Uterus (tissue), 3 donors: ENCODE measurements at regions not wholly inside any gene's neighbourhood (a gene's known extent, or its start where the extent isn't known, plus 50 kb on each side); places are given as distances from the start of the nearest gene placed in this dataset.
A peak's percentile ranks its signal among the peaks of the same experiment; 100 is the strongest.

Experiments used
- DNase-seq, 2 donors: peaks; one replicate each; pipeline ENCODE4 v3.0.0-alpha.2; 2019 to 2020
- H3K27ac ChIP-seq, 2 donors: fragments of 200-600 bp; sonication (generic); 1 replicate in 1 of 2; 2 replicates in 1 of 2; pipeline ENCODE4 v1.5.1; 2016 to 2018
- H3K27me3 ChIP-seq, 2 donors: fragments of 200-600 bp; sonication (generic); one replicate each; pipeline ENCODE4 v1.5.1; 2018 to 2019; ENCODE audit warnings: control low read depth in 1 of 2
- H3K36me3 ChIP-seq, 2 donors: fragments of 200-600 bp; sonication (generic); one replicate each; pipeline ENCODE4 v1.5.1; 2019; ENCODE audit warnings: control low read depth in 1 of 2
- H3K4me1 ChIP-seq, 2 donors: fragments of 200-600 bp; sonication (generic); one replicate each; pipeline ENCODE4 v1.5.1; 2018 to 2019; ENCODE audit warnings: control low read depth in 1 of 2
- H3K4me3 ChIP-seq, 2 donors: fragments of 200-600 bp; sonication (generic); 1 replicate in 1 of 2; 2 replicates in 1 of 2; pipeline ENCODE4 v1.5.1; 2018 to 2019; ENCODE audit warnings: mild to moderate bottlenecking in 1 of 2
- H3K9me3 ChIP-seq, 2 donors: fragments of 200-600 bp; sonication (generic); one replicate each; pipeline ENCODE4 v1.5.1; 2019; ENCODE audit warnings: control low read depth in 1 of 2
- CTCF ChIP-seq, 4 experiments: fragments of 200-600 bp in 2 of 4; fragments of 450-650 bp in 2 of 4; sonication (generic) in 2 of 4; IDR thresholded peaks; one replicate each; pipeline ENCODE4 v1.5.1; 2016 to 2019; ENCODE audit warnings: antibody characterized with exemption in 4 of 4, mild to moderate bottlenecking in 2 of 4, moderate library complexity in 1 of 4
- POLR2A ChIP-seq, 2 donors: fragments of 450-650 bp; IDR thresholded peaks; one replicate each; pipeline ENCODE4 v1.6.1; 2016; ENCODE audit warnings: antibody characterized with exemption in 2 of 2, mild to moderate bottlenecking in 1 of 2, moderate library complexity in 1 of 2
- intact Hi-C: fragments of 100-400 bp; cut with DNase I; formaldehyde crosslinking; loops from one replicate; pipeline ENCODE4 v1.15.1; 2023; ENCODE audit warnings: low total_unique reads
- donor health status: DM: yes; HTN: yes; CAD: no.

GRCh38 chr7:36018816-36019484 is 134.1 kb upstream of the EEPD1 start:
- intact Hi-C loops = no loop called here

GRCh38 chr7:36019538-36019937 is 133.5 kb upstream of the EEPD1 start:
- no peaks in the 10 kb centered on the region for H3K36me3 ChIP-seq
- TF ChIP-seq POLR2A (IDR thresholded peaks at IDR 0.05) (no peak), CTCF (IDR thresholded peaks at IDR 0.05) (no peak)
- no peaks in the 10 kb centered on the region for H3K4me1 ChIP-seq
- H3K27me3 ChIP-seq = no peaks in the 10 kb centered on the region
- H3K4me3 ChIP-seq = no peak overlapping the region
- H3K27ac ChIP-seq = no peak overlapping the region
- intact Hi-C loops = no loop called here
- no peak for DNase-seq
- no peaks in the 10 kb centered on the region for H3K9me3 ChIP-seq

More at GRCh38 chr7:36018816-36019484, 134.1 kb upstream of the EEPD1 start:
- H3K27ac ChIP-seq = no peak overlapping the region
- no peaks in the 10 kb centered on the region for H3K9me3 ChIP-seq
- TF ChIP-seq CTCF (IDR thresholded peaks at IDR 0.05) = no peak
- no peaks in the 10 kb centered on the region for H3K27me3 ChIP-seq
- no peaks in the 10 kb centered on the region for H3K4me1 ChIP-seq
- DNase-seq = no peak
- H3K4me3 ChIP-seq = no peak overlapping the region
- H3K36me3 ChIP-seq = no peaks in the 10 kb centered on the region

- no peaks in the 10 kb centered on the region for H3K27me3 ChIP-seq
- intact Hi-C loops = no loop called here
- H3K9me3 ChIP-seq = no peaks in the 10 kb centered on the region
- DNase-seq = no peak
- H3K4me1 ChIP-seq = no peaks in the 10 kb centered on the region
- no peak overlapping the region for H3K27ac ChIP-seq
- no peaks in the 10 kb centered on the region for H3K36me3 ChIP-seq
- no peak for TF ChIP-seq CTCF (IDR thresholded peaks at IDR 0.05)
- no peak for TF ChIP-seq POLR2A (IDR thresholded peaks at IDR 0.05)
- H3K4me3 ChIP-seq = no peak overlapping the region
These were observed 133.1 kb upstream of the EEPD1 start for GRCh38 chr7:36019980-36020379.

- H3K9me3 ChIP-seq = no peaks in the 10 kb centered on the region
- no peak overlapping the region for H3K4me3 ChIP-seq
- H3K36me3 ChIP-seq = no peaks in the 10 kb centered on the region
- H3K4me1 ChIP-seq = no peaks in the 10 kb centered on the region
- no peak overlapping the region for H3K27ac ChIP-seq
- intact Hi-C loops = no loop called here
- TF ChIP-seq POLR2A (IDR thresholded peaks at IDR 0.05) = no peak
- TF ChIP-seq CTCF (IDR thresholded peaks at IDR 0.05) = peak in 1 of 4 experiments; percentile 27
- H3K27me3 ChIP-seq = no peaks in the 10 kb centered on the region
- DNase-seq = no peak
These were observed 131.7 kb upstream of the EEPD1 start for GRCh38 chr7:36021367-36021766.

GRCh38 chr7:36021917-36022550 is 131.0 kb upstream of the EEPD1 start:
- Histone ChIP-seq H3K4me3 (no peak overlapping the region), H3K27me3 (no peaks in the 10 kb centered on the region), H3K36me3 (no peaks in the 10 kb centered on the region), H3K27ac (no peak overlapping the region), H3K4me1 (no peaks in the 10 kb centered on the region), H3K9me3 (no peaks in the 10 kb centered on the region)
- no peak for DNase-seq
- TF ChIP-seq CTCF (IDR thresholded peaks at IDR 0.05) (no peak), POLR2A (IDR thresholded peaks at IDR 0.05) (no peak)
- intact Hi-C loops = no loop called here
